ENCODE measurements at regions not wholly inside any gene's neighbourhood (a gene's known extent, or its start where the extent isn't known, plus 50 kb on each side); places are given as distances from the start of the nearest gene placed in this dataset.
"Not testable (repeated sequence)": the region's sequence is repeated elsewhere in the genome, so short reads cannot be mapped to it uniquely, and the experiment has no call there.

DNA sequence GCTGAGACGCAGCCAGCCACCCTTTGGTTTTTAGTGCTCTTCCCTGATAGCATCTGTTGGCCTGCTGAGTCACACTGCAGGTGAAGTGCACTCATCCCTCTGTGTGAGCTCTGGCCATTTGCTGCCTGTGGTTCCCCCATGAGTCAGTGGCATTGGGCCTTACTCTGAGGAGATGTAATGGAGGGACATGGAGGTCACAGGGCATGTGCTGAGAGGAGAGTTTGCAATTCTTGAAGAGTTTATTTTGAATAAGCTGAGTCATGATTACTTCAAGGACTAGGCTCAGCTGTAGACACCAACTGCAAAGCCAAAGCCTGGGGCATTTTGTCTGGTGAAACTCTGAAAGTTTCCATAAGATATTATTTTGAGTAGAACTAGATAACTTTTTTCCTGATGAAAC lies 200.3 kb downstream of the BCL2L11 start:
- DNase-seq, result not testable (repeated sequence)

DNA sequence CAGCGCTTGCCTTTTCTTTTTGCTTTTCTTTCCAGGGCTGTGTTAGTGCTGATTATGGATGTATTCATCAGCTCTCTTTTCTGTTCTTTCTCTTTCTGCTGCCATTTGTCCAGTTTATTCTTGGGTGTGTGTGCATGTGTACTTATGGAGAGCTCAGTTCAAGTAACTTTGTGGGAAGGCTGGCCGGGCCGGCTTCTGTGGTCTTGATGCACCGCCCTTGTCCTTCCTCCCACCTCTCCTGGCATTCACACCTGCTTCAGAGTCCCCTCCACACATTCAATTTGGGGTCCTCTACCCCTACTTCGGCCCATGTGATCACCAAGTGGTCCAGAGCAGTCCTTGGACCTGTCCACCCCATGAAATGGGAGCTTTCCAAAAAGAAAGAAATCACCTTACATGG lies 202.7 kb downstream of the BCL2L11 start:
- not testable (repeated sequence) for DNase-seq

DNA sequence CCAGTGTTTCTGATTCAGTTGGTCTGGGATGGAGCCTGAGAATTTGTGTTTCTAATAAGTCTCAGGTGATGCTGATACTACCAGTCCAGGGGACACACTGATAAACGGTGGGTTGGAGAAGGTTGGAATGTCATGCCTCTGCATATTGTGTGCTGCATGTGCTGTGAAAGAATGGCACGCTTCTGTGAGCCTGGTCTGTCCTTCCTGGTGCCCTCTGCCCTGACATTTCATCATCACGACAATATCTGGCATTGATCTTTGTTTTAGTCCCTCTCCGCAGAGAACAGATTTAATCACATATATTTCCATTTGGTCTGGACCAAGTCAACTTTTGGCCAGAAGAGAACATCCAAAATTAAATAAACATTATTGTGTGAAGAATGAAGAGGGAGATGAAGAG lies 207.0 kb downstream of the BCL2L11 start:
- not testable (repeated sequence) for DNase-seq

DNA sequence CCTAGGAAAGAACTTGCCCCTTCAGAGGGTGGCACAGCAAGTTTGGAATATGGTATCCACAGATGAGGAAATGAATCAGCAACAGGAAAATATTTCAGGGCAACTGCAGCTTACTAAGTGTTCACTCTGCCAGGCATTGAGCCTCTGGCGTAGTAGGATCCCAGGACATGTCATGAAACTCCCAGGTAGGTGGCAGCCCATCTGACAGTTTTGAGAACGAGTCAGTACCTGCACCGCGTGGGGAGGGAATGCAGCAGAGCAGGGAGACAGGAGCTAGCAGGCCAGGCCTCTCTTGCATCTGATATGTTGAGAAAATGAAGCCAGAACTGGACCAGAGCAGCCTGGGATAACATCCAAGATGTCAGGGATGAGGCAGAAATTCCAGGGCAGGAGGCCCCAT lies 208.6 kb downstream of the BCL2L11 start:
- not testable (repeated sequence) for DNase-seq

DNA sequence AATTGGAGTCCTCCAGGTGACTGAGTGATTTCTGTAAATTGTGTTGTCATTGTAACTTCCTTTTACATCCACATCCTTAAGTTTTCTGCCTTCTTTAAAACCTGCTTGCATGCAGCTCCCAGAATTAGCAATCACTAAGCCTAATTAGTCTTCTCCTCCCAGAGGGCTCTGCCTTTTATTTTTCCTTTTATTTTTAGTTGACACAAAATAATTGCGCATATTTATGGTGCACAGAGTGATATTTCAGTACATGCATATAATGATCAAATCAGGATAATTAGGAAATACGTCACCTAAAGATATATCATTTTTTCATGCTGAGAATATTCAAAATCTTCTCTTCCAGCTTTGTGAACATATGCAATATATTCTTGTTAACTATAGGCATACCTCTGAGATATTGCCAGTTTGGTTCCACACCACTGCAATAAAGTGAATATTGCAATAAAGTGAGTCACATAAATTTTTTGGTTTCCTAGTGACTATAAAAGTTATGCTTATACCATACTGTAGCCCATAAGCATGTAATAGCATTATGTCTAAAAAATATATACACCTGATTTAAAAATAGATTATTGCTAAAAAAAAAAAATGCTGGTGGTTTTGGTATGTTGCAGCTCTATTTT lies 210.5 kb downstream of the BCL2L11 start:
- DNase-seq, result not testable (repeated sequence)

DNA sequence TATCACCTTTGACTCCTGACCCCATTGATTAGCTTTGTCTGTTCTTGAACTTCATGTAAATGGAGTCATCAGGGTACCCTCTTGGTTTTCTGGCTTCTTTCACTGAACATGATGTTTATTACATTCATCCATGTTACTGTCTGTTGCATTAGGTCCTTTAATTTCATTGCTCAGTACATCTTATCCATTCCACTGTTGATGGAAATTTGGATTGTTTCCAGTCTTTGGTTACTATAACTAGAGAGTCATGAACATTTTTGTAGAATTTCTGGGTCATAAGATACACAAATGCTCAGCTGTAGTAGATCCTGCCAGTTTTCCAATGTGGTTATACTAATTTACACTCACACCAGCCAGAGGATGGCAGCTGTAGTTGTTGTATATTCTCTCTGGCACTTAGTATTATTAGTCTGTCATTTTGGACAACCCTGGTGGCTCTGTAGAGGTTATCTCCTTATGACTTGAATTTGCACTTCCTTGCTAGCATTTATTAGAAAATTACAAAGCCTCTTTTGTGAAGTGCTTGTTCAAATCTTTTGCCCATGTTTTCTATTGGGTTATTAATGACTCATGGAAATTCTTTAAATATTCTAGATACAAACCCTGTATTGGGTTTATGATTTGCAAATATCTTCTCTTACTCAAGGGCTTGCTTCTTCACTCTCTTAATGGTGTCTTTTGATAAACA lies 214.7 kb downstream of the BCL2L11 start:
- not testable (repeated sequence) for DNase-seq

DNA sequence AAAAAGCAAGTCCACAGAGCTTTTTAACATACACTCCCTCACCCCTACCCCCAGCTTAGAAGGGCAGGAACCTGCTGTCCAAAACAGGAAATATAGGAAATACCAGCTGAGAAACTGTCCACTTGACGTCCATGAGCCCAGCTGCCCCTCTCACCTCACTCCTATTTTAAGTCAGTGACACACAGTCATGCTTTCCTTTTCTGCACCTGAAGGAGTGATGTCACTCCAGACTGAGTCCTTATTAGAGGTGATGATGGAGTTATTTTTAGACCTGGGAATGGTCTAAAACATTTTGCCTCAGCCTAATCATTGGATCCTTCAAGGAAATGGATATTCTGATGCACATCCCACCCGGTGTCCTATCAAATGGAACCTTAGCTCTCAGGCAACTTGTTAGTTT lies 217.8 kb downstream of the BCL2L11 start:
- DNase-seq, result not testable (repeated sequence)

DNA sequence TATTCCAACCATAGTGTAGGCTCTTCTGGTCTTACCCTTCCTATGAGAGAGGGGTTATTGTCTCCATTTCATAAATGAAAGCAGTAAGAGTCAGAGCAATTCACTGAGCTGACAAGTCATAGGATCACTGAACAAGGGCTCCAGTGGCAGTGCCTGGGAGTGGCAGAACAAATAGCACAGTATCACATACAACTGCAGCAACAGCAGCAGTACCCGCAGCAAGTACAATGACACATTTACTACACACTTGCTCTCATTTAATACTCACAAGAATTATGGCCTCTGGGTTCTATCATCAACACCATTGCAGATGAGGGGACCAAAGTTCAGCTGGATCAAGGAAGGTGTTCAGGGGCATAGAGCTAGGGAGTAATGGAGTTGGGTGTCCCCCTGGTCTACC lies 218.8 kb downstream of the BCL2L11 start:
- not testable (repeated sequence) for DNase-seq

DNA sequence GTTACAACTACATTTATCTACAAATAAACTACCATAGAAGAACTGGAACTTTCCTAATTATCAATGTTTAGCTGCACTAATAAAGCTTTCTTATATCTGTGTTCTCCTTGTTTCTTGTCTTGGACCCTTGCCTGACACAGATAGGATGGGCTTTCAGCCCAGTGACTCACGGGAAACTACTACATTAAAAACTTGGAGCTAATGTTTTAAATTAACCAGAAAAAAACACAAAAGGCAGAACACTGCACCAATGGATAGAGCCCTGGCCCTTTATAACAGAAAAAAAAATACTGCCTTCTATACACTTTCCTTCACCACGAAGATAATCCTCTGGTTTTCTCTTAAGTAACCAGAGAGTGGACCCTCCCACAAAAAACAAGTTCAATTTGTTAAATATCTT lies 223.9 kb downstream of the BCL2L11 start:
- DNase-seq, result not testable (repeated sequence)

DNA sequence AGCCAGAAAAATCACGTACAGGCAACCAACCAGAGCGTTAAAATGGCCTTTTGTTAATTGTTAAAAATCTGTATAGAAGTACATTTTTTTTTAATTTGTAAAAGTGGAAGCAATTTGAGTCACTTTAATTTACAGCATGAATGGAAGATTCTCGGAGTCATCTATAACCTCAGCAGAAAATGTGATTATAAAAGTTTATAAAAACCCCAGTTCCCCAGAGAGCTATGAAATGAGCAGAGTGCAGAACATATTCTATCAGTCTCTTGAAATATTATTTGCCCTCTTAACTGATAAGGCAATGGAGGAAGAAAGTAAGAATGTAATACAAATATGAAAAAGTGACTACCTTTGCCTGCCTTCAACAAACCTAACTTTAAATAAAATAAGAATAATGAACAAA lies 224.7 kb downstream of the BCL2L11 start:
- DNase-seq, result not testable (repeated sequence)

DNA sequence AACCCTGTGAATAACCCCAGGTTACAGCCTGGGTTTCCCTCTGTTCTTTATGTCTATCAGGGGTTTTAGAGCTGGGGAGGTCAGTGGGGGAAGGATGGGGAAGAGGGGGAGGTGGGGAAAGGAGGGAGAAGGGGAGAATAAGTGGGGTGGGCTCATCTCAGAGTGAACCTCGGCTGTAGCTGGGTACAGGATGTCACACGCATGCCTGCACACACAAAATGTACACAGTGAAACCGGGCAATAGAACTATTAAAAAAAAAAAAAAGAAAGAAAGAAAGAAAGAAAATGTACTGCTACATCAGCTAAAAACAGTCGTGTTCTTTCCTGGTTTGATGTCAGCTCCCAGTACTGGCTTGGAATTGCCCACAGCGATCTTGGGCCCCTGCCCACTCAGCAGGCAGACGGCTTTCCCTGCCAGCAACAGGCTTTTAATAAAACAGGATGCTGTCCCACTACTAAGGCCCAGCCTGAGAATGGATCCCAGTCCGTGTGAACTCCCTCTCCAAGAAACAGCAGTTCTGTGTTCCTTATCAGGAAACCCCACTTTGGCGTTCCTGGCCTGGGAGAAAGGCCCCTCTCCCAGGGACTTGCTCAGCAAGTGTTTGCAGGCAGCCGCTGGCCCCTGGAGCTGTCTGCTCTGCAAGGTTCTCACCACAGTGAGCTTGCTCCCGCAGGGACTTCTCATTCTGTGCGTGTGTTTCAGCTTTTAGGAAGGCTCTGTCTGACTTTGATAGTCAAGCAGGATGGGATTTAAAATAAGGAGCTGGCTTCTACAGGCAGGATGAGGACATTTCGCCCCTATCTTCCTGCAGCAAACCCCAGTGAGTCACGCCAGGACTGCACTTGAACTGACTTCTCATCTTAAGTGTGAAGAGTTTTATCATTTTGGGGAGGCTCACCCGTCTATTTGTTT lies 225.6 kb downstream of the BCL2L11 start:
- DNase-seq, result not testable (repeated sequence)

DNA sequence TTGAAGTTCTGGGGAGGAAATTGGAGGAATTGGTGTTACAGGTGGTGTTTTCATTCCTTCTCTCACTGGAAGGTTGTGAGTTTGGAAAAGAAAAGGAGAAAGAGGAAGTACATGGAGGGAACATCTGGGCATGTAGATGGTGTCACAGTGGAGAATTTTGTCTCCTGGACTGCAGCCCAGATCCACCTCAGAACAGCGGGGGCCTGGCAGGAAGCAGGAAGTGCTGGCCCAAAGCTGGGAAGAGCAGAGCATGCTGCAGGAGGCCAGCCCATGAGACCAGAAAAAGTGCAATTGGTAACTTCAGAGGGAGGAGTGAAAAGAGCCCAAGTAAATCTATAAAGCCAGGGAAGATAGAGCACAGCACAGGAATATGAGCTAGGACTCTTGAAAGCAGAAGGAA lies 227.0 kb downstream of the BCL2L11 start:
- DNase-seq, result not testable (repeated sequence)

DNA sequence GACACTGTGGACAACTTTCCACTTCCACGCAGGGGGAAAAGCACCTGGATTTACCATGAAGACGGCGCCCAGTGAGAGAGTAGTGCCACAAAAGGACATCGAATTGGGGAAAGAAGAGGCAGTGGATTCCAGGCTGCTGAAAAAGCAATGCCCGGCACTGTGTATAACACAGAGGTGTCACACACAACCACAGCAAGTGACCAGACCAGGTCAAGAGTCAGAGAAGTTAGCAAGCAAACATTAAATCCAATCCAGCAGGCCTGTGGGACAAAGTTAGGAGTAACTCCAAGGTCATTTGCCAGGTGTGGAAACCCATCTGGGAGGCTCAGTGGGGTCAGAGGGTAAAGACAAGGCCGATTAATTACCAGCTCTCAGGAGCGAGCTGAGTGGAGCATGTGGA lies 227.6 kb downstream of the BCL2L11 start:
- DNase-seq, result not testable (repeated sequence)

DNA sequence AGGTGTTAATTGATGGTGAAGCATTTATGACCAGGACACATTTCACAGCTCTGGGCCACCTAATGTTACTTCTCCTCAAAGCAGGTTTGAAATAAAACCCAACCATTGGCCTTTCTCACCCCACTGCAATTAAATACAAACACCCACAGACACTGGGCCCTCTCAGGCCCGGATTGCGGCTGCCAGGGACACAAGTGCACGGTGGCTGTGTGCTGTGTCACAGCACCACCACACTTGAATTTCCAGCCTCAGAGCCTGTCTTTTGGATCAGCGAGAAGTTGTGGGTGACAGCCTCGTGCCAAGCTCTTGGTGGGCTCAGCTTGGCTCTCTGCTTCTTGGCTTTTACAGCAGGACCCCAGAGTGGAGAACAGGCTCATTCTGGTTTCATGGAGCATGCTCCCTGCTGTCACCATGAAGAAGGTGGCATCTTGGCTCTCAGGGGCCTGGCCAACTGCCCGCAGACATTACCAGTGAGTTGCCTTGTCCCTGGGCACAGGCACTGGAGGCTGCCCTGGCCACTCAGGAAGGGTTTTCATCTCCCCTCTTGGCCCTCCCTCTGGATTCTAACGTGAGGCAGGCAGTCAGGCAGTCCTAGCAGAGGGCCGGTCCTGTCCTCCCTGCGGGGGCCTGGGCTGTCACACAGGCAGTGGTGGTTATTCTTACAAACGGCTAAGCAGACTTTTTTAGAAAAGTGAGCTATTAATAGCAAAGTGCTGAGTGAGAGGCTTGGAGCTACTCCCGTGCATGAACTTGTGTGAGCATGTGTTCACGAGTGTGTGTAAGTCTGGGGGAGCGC lies 234.5 kb downstream of the BCL2L11 start:
- not testable (repeated sequence) for DNase-seq

DNA sequence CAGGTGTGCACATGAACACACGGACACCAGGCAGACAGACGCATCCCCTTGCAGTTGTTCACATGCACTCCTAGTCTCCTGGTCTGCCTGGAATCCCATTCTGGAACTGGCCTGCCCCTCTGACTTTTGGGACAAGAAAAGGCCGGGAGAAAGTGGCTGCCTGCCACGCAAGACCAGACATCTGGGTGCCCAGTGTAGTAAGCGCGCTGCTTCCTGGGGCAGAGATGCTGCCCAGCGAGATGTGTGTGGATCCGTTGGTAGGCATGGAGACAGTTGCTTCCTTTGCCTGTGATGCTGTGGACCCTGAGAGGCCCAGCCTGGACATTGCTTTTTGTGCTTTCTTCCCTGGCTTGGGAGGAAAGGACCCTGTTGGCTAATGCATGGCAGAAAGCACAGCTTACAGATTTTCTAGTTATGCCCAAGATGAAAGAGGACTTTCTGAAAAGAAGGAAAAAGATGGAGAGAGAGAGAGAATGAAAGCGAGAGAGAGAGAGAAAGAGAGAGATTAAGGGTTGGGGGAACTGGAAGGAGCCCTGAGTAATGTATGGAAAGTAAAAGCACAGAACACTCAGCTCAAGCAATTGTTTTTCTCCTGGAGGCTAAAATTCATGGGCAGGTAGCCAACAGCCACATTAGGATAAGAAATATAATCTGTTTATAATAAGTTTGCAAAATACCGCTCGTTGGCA lies 235.3 kb downstream of the BCL2L11 start:
- DNase-seq, result not testable (repeated sequence)

DNA sequence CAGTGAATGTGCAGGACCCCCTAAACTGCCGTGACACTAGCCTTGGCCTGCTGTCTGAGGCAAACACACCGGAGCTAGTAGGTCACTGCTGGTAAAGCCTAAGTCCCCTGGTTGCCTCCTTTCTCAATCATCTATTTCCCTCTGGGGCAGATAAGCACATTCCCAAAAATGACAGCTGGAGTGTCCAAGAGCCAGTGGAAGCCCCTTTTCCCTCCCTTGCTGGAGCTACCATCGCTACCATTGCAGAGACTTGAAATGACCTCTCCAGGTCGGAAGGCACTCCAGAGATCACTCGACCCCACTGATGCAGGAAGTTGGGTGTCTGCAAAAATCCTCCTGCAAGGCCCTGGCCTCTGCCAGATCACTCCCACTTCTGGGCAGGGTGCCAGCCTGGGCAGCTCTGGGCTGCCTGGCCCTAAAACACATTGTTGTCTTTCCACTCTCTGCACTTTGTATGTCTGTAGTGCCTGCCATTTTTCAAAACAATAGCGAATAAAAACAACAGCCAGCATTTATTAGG lies 235.9 kb downstream of the BCL2L11 start:
- not testable (repeated sequence) for DNase-seq

DNA sequence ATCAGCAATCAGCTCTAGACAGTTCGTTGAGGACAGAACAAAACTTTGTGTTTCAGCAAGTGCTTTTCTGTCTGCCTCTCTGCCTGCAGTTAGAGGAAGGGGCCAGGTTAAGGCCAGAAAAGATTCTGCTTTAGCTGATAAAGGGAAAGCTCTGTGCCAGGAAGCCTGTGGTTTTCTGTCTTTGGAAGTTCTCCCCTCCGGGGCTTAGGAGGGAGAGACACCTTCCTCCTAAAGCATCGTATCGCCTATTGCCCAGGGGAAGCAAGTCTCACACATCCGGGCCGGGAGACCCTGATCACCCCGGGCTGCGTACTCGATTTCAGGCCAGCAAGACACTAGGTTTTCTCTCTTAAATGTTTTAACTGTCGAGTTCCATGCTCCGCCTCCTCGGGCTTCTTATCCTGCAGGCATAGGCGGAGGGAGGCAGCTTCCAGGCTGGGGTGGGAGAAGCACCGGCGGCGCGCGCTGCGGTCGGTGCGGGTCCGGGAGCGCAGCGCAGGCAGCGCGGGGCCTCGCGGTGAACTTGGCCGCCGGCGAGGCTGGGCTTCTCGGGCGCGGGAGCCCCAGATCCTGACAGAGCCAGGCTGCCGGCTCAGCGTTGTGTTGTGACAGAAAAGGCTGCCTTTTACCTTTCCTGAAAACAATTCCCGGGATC lies 245.4 kb downstream of the BCL2L11 start:
- DNase-seq, result not testable (repeated sequence)

DNA sequence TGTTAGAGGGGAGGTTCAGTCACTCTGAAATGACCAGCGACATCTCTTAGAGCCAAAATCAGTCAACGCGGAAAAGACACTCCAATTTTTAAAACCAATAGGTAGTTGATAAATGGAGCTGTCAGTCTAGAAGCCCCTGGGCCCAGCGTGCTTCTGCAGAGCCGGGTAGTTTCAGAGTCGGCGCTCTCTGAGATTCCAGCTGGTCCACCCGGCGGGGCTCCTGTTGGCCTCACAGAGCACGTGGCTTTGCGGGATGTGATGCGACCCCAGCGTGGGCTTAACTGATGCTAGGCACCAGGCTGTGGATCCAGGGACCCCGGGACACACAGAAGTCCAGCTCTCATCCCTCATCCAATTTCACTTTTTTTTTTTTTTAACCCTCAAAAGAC lies 245.9 kb downstream of the BCL2L11 start:
- not testable (repeated sequence) for DNase-seq

DNA sequence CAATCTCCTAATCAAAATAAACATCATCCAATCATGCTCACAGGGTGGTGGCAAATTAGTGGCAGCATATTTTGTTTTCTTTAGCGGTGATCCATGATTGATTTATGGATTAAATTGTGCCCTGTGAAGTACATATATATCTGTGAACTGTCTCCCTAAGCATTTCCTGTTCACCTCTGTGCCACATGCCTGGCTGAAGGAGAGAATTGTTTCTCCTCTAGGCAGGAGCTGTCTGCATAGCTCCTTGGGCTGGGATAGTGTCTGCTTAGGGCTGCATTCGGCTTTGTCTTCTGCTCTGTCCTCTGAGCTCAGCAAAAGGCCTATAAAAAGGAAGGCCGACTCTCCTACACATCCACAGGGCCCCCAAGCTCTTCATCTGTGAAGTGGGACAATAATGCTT lies 246.4 kb downstream of the BCL2L11 start:
- DNase-seq, result not testable (repeated sequence)

DNA sequence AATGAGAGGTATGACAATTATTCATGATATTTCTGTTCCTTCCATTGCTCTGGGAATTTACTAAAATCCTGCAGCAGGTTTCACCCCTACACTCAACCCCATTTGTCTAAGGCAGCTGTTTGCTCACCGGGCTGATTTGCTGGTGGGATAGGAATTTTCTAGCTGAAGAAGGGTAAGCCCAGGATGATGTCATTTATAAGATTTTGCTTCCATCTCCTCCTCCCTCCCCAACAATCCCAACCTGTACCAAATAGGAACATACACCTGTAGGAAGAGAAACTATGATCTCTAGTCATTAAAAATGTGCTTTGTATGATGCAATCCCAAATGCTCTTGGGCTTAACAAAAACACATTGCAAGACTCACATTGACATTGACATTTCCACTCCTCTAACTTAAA lies 247.2 kb downstream of the BCL2L11 start:
- not testable (repeated sequence) for DNase-seq

DNA sequence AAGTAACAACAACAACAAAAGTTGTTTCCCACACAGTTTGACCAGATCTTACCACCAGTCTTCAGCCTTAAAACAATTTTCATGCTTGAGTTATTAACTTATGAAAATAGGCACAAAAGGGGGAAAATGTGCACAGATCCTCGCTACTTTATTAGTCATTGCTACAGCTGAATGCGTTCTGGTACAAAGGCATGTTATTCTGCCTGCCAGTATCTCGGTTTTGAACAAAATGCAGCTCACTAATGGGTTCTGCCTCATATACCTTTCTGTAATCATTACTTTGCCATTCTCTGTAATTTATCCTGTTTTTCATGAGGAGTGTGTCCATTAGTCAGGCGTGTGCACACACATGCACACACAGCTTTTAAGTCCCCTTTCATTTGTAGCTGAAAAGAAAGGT lies 247.6 kb downstream of the BCL2L11 start:
- DNase-seq, result not testable (repeated sequence)
